ENCODE measurements at regions not wholly inside any gene's neighbourhood (a gene's known extent, or its start where the extent isn't known, plus 50 kb on each side); places are given as distances from the start of the nearest gene placed in this dataset.

- DNase-seq (ENCODE audit: low read depth, low spot score) (no peak), FAIRE-seq (no peak)
- Histone ChIP-seq H3K36me3 (ENCODE audit: control insufficient read depth in 2 of 2, extremely low read depth in 1 of 2, insufficient read depth in 2 of 2, low read length in 2 of 2) (no peaks in the 10 kb centered on the region), H3K9ac (ENCODE audit: control insufficient read depth, extremely low read depth, insufficient read depth, low read length) (no peak overlapping the region), H3K9me1 (ENCODE audit: control insufficient read depth, extremely low read depth, insufficient read depth, low read length) (no peaks in the 10 kb centered on the region), H3K4me2 (ENCODE audit: control insufficient read depth, extremely low read depth, insufficient read depth, low read depth, low read length) (no peak overlapping the region), H2AFZ (ENCODE audit: control insufficient read depth, low read length) (no peak overlapping the region), H3K4me3 (ENCODE audit: control insufficient read depth in 2 of 3, extremely low read depth in 1 of 3, insufficient read depth in 2 of 3, low read depth in 1 of 3, low read length in 3 of 3) (no peak overlapping the region), H3K27me3 (ENCODE audit: control insufficient read depth, extremely low read depth, insufficient read depth, low read length) (no peaks in the 10 kb centered on the region), H3K79me2 (ENCODE audit: control insufficient read depth, insufficient read depth, low read length) (no peaks in the 10 kb centered on the region), H3K27ac (ENCODE audit: control insufficient read depth, insufficient read depth, low read length) (no peak overlapping the region), H3K9me3 (ENCODE audit: control insufficient read depth, low read depth, low read length) (no peaks in the 10 kb centered on the region), H3K4me1 (ENCODE audit: control insufficient read depth, extremely low read depth, insufficient read depth, low read length) (no peaks in the 10 kb centered on the region), H4K20me1 (ENCODE audit: control insufficient read depth, extremely low read depth, insufficient read depth, low read length) (no peaks in the 10 kb centered on the region)
- dilution Hi-C loops (cut with MboI; ENCODE audit: extremely low pct_ligation_motif_present, low sequenced_read_pairs): no loop called here
- TF ChIP-seq EZH2 (IDR thresholded peaks at IDR 0.05; ENCODE audit: low read length) (no peak), CTCF (optimal IDR thresholded peaks at IDR 0.05 in 1 of 3, IDR thresholded peaks at IDR 0.05 in 1 of 3, conservative IDR thresholded peaks at IDR 0.05 in 1 of 3; ENCODE audit: extremely low read depth in 1 of 3, insufficient read depth in 2 of 3, low read length in 3 of 3) (no peak)
These were observed 93.7 kb upstream of the CBLN4 start for GRCh38 chr20:56098981-56099500.

GRCh38 chr20:56111961-56112730, 106.8 kb upstream of the CBLN4 start:
- no peak overlapping the region for H3K4me3 ChIP-seq (ENCODE audit: control insufficient read depth in 2 of 3, extremely low read depth in 1 of 3, insufficient read depth in 2 of 3, low read depth in 1 of 3, low read length in 3 of 3)
- H3K4me2 ChIP-seq (ENCODE audit: control insufficient read depth, extremely low read depth, insufficient read depth, low read depth, low read length): no peak overlapping the region
- no peaks in the 10 kb centered on the region for H3K9me1 ChIP-seq (ENCODE audit: control insufficient read depth, extremely low read depth, insufficient read depth, low read length)
- no peaks in the 10 kb centered on the region for H3K9me3 ChIP-seq (ENCODE audit: control insufficient read depth, low read depth, low read length)
- no peak for DNase-seq (ENCODE audit: low read depth, low spot score)
- H2AFZ ChIP-seq (ENCODE audit: control insufficient read depth, low read length): no peak overlapping the region
- no peaks in the 10 kb centered on the region for H3K4me1 ChIP-seq (ENCODE audit: control insufficient read depth, extremely low read depth, insufficient read depth, low read length)
- H3K27ac ChIP-seq (ENCODE audit: control insufficient read depth, insufficient read depth, low read length): no peak overlapping the region
- no peak for FAIRE-seq
- H3K36me3 ChIP-seq (ENCODE audit: control insufficient read depth in 2 of 2, extremely low read depth in 1 of 2, insufficient read depth in 2 of 2, low read length in 2 of 2): no peaks in the 10 kb centered on the region
- no peaks in the 10 kb centered on the region for H3K79me2 ChIP-seq (ENCODE audit: control insufficient read depth, insufficient read depth, low read length)
- H3K9ac ChIP-seq (ENCODE audit: control insufficient read depth, extremely low read depth, insufficient read depth, low read length): no peak overlapping the region
- no peaks in the 10 kb centered on the region for H4K20me1 ChIP-seq (ENCODE audit: control insufficient read depth, extremely low read depth, insufficient read depth, low read length)
- no peaks in the 10 kb centered on the region for H3K27me3 ChIP-seq (ENCODE audit: control insufficient read depth, extremely low read depth, insufficient read depth, low read length)
- dilution Hi-C loops (cut with MboI; ENCODE audit: extremely low pct_ligation_motif_present, low sequenced_read_pairs): no loop called here
- TF ChIP-seq EZH2 (IDR thresholded peaks at IDR 0.05; ENCODE audit: low read length) (no peak), CTCF (optimal IDR thresholded peaks at IDR 0.05 in 1 of 3, IDR thresholded peaks at IDR 0.05 in 1 of 3, conservative IDR thresholded peaks at IDR 0.05 in 1 of 3; ENCODE audit: extremely low read depth in 1 of 3, insufficient read depth in 2 of 3, low read length in 3 of 3) (no peak)
